ENCODE measurements at regions not wholly inside any gene's neighbourhood (a gene's known extent, or its start where the extent isn't known, plus 50 kb on each side); places are given as distances from the start of the nearest gene placed in this dataset.

DNA sequence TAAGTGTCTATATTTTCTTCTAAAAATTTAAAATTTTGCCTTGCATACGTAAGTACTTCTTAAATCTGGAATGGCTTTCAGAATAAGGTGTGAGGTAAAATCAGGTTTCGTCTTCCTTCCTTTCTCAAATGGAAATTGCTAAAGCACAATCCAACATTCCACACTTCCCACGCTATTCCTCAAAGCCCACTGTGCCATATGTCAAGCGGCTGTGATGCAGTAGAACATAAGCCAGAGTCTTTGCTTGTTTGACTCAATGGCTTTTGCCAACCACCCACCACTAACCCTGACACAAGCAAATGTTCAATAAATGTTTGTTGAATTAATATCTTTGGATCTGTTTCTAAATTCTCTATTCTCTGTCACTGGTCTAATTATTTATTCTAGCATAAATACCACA, 1199.7 kb upstream of the TENM3 start:
- TF ChIP-seq, protein P1, sequence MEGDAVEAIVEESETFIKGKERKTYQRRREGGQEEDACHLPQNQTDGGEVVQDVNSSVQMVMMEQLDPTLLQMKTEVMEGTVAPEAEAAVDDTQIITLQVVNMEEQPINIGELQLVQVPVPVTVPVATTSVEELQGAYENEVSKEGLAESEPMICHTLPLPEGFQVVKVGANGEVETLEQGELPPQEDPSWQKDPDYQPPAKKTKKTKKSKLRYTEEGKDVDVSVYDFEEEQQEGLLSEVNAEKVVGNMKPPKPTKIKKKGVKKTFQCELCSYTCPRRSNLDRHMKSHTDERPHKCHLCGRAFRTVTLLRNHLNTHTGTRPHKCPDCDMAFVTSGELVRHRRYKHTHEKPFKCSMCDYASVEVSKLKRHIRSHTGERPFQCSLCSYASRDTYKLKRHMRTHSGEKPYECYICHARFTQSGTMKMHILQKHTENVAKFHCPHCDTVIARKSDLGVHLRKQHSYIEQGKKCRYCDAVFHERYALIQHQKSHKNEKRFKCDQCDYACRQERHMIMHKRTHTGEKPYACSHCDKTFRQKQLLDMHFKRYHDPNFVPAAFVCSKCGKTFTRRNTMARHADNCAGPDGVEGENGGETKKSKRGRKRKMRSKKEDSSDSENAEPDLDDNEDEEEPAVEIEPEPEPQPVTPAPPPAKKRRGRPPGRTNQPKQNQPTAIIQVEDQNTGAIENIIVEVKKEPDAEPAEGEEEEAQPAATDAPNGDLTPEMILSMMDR (IDR thresholded peaks at IDR 0.05) = no peak
- TF ChIP-seq POLR2A (IDR thresholded peaks at IDR 0.05) = no peak
